HG02852 (cell line): ENCODE measurements at regions not wholly inside any gene's neighbourhood (a gene's known extent, or its start where the extent isn't known, plus 50 kb on each side); places are given as distances from the start of the nearest gene placed in this dataset.
A peak's percentile ranks its signal among the peaks of the same experiment; 100 is the strongest.
"Not testable (repeated sequence)": the region's sequence is repeated elsewhere in the genome, so short reads cannot be mapped to it uniquely, and the experiment has no call there.

Experiments used
- ATAC-seq: cut with Tn5 transposase; IDR thresholded peaks from one replicate; pipeline ENCODE4 v1.9.1; 2021; ENCODE audit warnings: mild to moderate bottlenecking, moderate library complexity; ENCODE audit not compliant: unreplicated experiment

DNA sequence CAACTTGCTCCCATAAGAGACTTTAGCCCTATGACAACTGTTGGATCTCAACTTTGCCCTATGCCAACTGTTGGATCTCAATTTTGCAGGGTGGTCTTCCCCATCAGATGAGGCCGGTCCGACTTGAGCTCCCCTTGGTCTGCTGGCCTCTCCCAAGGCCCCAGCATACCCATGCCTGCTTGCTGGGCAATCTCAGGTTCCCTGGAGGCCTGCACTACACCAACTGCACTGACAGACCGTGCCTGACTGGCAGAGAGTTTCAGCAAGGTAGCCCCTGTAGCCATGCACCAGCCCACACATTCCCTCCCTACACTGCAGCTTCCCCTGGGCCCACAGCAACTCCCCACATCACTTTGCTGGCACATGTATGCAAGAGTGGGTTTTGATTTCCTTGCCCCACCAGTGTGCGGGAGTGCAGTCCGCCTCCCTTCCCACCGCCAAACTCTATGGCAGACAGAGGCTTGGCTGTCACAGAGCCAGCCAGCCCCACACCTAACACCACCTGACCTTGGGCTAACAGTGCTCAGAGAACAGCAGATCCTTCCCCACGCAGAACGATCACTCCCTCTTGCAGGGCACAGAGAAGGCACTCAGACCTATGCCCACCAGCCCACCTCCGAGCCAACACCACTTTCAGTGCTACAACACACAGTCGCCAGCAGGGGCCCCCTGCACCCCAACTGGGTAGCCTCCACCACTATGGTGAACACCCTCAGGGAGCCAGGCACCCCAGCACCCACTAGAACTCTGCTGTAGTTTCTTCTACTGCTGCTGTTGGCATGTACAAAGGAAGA, 279.9 kb upstream of the COX7C start:
- no peak for ATAC-seq

DNA sequence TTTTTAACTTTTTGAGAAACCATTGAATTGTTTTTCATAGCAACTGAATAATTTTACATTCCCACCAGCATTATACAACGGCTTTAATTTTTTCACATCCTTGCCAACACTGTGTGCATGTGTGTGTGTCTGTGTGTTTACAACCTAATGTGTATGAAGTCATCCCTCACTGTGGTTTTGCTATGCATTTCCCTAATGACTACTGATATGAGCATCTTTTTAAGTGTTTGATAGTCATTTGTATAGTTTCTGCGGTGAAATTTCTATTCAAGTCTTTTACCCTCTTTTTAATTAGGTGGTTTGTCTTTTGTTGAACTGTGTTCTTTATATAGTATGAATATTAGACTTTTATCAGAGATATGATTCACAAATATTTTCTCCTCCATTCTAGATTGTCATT, 263.1 kb upstream of the COX7C start:
- peak; percentile 74 for ATAC-seq

DNA sequence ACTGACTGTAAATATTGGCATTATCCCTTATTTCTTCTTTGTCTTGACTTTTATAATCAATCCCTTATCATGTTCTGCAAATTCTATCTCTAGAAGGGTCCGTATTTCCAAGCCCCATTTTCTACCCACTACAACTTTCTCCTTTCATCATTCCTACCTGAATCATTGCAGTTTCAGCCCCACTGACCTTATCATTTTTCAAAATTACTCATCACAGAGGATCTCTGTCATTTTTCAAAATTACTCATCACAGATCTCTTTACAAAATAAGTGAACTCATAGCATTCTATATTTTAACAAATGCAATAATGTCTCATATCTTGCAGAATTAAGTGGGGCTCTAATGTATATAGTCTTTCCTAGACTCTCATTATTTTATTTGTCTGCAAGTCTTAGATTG, 256.9 kb upstream of the COX7C start:
- peak; percentile 70 for ATAC-seq

DNA sequence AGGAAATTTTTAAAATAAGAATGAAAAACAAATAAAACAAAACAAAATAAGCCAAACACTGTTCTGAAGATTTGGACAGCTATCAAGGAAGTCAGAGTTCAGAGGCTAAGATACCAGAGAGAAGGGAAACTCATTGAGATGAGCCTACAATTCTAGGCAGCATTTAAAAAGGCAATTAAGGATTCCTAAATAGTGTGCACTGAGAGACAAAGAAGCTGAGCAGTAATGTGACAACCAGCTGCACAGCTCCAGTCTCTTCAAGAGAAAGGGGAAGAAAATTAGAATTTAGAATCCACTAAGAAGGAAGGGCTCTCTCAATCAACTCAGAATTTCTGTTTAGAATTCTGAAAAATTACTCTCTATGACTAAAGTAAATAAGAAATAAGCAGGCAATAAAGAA, 246.7 kb upstream of the COX7C start:
- no peak for ATAC-seq

DNA sequence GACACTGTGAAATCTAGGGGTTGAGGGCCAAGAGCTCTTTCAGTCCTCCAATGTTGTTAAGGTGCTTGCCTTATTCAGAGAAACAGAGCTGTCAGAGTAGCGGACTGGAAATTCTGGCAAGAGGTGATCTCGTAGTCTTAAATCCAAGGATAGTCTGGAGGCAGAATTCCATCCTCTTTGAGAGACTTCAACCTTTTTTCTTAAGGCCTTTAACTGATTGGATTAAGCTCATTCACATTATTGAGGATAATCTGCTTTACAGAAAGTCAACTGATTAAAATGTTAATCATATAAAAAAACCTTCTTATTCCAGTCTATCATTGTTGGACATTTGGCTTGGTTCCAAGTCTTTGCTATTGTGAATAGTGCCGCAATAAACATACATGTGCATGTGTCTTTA, 243.1 kb upstream of the COX7C start:
- no peak for ATAC-seq

DNA sequence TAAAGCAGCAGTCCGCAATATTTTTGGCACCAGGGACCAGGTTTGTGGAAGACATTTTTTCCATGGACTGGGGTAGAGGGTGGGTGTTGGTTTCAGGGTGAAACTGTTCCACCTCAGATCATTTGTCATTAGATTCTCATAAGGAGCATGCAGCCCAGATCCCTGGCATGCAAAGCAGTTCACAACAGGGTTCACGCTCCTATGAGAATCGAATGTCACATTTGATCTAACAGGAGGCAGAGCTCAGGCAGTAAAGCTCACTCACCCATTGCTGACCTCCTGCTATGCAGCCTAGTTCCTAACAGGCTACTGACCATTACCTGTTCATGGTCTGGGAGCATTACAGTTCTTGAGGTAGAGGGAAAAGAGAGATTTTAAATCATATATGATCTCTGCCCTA, 241.5 kb upstream of the COX7C start:
- no peak for ATAC-seq

DNA sequence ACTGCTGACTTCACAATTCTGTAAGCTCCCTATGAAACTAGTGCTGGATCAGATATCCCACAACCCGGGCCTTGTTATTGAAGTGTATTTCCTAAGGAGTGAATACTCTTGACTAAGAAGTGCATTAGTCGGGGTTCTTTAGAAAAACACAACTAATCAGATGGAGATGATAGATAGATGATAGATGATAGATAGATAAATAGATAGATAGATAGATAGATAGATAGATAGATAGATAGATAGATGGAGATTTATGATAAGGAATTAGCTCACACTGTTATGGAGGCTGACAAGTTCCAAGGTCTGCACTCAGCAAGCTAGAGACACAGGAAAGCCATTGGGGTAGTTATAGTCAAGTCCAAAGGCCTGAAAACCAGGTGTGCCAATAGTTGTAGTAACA, 214.6 kb upstream of the COX7C start:
- ATAC-seq = no peak

DNA sequence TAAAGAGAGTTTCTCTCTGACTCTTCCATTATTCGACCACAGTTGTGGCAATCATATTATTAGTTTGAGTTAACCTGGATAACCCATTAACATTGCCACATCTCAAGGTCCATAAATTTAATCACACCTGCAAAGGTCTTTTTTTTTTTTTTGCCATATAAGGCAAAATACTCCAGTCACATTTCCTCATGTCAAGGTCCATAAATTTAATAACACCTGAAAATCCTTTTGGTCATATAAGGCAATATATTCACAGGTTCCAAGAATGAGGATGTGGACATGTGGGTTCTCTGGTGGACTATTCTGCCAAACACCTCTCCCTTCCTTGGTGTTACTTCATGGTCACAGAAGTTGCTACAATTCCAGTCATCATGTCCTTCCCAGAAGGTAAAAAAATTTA, 213.5 kb upstream of the COX7C start:
- no peak for ATAC-seq

DNA sequence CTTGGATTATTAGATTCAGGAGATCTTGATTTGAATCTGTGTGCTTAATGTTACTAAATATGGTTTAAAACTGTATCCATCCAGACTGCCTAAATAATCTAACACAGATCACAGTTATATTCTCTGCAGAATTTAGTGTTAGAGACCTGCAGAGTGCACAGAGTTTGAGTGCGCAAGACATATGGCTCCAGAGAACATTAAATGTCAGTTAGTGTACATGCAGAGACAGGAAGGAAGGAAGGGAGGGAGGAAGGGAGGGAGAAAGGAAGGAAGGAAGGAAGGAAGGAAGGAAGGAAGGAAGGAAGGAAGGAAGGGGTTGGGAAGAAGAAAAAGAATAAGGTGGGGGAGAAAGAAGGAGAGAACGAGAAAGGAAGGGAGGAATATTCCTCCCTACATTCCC, 210.0 kb upstream of the COX7C start:
- no peak for ATAC-seq

DNA sequence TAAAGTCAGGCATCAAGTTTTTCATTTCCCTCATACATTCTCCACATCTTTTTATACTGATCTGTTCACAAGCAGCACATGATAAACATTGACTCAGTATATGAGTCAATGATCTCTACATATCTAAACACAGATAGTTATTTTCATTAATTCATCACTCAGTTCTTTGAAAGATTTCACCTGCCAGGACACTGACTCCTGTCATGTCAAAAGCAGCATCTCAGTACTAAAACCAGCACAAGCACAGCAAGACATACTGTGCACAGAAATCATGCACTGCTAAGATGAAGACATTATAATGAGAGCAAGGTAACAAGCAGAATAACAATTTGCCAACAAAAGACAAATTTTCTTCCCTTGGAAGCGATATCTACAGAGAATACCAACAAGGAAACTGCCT, 206.1 kb upstream of the COX7C start:
- ATAC-seq = no peak

DNA sequence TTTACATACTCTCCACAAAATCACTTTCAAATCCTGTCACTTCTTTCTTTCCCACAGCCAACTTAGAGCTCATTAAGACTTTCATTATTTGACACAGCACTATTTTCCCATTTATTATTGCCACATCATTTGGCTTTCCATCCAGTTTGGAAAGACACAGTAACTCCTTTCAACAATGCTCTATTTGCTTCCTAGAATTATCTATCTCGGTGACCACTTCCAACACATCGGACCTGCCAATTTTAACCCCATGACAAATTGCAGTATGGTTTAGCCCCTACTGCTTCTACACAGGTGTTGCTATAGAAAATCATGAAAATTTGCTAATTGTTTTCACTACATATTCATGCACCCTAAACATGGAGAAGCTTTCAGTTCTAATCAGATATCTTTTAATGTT, 190.6 kb upstream of the COX7C start:
- ATAC-seq = no peak

DNA sequence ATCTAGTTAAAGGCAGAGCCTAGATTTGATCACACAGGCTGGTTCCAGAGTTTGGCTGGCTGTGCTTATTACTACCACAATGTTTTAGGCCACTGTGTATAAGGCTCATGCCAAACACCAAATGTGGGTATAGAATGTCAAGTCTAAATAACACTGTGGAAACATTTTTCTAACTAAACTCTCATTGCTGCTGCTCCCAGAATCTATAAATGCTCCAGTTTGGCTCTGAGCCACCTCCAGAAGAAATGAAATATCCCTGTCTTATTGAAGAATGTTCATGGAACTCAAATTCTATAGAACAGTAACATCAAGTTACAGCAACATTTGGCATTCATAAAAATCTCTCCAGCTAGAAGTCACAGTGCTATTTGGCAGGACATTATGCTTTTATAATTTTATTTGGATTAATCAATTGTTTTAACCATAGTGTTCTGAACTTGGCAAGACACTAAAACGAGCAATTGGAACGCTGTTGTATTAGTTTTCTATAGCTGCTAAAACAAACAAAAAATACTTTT, 178.1 kb upstream of the COX7C start:
- no peak for ATAC-seq

DNA sequence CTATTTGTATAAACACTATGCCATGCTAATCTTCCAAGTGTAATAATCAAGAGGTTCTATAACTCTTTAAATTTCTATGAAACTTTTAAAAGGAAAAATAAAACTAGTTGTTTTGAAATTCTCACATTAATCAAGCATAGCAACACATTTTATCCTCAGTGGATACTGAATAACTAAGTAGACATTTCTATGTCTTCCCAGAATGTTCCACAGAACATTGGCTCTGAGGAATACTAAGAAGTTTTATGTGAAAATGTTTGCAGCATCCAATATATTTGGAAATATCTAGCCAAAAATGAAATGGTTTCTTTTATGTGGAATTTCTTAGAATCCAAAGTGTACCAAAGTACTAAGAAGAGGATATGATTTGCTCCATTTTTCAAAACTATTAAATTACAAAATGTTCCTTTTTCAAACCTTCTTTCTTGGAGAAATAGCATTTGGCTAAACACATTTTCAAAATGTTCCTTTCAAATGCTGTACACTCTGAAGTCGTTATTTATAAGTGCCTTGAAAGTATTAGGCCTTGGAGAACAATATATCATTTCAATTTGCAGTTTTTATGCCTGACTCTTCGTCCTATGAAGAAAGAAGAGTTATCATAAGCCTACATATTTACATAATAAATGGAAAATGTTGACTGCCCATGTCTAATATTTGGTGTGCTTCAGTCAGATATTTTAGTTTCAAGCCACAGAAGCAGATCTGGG, 175.6 kb upstream of the COX7C start:
- ATAC-seq = no peak

DNA sequence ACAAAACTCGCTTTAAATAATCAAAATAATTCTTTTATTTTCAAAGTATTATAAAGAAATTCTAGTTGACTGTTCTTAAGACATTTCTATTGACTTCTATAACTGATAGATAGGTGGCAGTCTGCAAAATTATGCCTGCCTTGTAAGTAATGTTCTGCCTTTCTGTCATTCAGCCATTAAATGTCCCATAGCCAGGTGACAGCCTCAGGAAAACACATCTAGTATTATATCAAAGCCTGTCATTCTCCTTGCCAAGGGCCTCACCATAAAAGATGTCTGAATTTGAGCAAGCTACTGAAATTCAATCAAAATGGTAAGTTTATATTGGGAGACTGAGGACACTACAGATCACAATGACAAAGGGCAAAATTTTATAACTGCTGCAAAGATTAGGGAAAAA, 170.4 kb upstream of the COX7C start:
- ATAC-seq = no peak

DNA sequence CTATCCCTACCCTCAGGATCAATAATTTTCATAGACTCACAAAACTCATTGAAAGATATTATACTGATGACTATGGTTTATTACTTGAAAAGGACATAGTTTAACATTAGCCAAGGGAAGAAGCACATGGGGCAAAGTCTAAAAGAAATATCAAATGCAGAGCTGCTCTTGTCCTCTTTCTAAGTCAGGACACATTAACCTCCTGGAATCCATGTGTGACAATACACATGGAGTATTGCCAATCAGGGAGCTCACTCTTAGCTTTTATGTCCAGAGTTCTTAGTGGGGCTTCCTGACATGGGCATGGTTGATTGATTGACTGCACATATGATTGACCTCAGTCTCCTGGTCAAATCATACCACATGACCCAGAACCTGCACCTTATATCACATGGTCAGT, 165.5 kb upstream of the COX7C start:
- no peak for ATAC-seq

DNA sequence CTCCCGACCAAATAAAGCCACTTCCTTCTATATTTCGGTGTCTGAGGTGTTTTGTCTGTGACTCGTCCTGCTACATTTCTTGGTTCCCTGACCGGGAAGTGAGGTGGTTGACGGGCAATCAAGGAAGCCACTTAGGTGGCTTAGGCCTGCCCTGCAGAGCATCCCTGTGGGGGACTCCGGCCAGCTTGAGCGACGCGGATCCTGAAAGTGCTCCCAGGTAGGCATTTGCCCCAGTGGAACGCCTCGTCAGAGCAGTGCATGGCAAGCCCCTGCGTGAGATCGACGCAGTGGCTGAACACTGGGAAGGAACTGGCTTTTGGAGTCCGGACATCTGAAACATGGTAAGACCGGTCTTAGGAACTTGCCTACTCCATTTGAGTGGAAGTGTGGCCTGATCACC, 157.2 kb upstream of the COX7C start:
- ATAC-seq = no peak

DNA sequence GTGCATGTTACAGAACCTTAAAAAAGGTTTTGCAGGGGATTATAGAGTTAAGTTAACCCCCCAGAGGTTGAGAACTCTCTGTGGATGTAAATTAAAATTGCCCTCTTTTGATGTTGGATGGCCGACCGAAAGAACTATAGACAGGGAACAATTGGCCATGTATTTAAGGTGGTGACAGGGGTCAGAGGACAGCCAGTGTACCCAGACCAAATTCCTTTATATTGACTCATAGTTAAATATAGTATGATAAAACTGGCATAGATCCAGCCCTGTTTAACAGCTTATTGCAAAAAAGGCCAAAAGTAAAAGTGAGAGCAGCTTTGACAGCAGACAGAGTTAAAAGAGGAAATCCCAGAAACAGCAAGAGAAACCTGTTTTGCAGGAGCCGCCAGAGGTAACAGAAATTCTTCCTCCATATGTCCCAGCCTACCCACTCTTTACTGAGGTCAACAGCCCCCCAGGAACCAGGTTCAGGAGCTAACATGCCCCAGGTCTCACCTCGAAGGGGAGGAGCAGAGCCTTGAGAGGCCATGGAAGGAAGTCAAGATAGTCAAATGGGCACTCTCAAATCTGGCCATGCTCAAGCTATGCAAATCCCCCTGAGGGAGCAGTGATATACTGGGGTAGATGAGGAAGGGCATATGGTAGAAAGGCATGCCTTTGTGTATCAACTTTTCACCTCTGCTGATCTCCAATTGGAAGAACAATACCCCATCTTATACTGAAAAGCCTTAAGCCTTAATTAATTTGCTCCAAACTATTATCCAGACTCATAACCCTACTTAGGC, 156.4 kb upstream of the COX7C start:
- ATAC-seq = no peak

DNA sequence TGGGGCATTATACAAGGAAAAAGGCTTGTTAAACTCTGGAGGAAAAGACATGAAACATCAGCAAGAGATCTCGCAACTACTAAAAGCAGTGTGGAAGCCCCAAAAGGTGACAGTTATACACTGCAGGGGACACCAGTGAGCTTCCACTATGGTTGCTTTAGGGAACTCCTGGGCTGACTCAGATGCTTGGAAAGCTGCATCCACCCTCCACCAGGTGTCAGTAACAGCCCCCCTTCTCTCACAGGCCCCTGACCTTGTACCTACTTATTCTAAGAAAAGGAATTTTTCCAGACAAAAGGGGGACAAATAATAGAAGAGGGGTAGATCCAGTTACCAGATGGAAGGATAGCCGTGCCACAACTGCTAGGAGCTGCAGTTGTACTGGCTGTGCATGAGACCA, 154.4 kb upstream of the COX7C start:
- no peak for ATAC-seq

DNA sequence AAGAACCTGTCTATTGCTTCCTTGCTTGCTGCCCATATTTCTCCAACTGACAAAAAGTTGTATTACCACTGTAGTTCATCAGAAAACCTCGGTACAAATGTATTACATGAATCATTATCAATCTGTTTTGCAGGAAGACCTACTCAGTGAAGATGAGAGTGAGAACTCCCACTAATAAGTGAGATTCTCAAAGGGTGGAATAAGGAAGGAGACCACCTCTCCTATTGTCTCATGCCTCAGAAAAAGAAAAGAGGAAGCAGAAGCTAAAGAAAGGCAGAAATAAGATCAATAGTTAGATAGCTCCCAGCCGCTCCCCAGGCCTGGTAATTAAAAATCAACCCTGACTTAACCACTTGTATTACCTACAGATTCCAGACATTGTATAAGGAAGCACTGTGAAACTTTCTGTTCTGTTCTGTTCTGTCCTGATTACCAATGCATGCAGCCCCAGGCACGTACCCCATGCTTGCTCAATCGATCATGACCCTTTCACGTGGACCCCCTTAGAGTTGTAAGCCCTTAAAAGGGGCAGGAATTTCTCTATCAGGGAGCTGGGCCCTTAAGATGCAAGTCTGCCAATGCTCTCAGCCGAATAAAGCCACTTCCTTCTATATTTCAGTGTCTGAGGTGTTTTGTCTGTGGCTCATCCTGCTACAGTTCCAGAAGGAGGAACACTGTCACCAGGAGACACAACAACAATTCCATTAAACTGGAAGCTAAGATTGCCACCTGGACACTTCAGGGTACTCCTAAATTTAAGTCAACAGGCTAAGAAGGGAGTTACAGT, 152.5 kb upstream of the COX7C start:
- ATAC-seq = no peak

DNA sequence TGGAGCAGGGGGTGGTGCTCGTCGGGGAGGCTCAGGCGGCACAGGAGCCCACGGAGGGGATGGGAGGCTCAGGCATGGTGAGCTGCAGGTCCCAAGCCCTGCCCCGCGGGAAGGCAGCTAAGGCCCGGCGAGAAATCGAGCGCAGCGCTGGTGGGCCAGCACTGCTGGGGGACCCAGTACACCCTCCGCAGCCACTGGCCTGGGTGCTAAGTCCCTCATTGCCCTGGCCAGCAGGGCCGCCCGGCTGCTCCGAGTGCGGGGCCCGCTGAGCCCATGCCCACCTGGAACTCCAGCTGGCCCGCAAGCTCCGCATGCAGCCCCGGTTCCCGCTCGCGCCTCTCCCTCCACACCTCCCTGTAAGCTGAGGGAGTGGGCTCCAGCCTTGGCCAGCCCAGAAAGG, 151.0 kb upstream of the COX7C start:
- not testable (repeated sequence) for ATAC-seq

DNA sequence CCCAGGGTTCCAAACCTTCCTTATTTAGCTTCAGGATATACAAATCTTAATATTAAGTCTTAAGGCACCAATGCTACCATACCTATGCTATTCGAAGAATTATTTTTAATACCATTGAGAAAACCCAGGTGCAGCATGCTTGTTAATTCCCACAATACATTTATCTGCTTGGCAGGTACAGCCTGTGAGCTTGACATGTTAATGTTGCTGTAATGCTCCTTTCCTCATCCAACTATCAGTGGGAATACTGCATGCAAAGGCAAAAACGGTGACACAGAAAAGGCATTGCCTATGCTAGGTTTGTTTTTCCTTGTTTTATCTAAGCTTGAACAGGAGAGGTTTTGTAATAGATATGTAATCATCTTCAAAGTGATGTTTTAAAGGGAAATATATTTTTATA, 135.7 kb upstream of the COX7C start:
- ATAC-seq = no peak
